H9 (cell line): ENCODE measurements at regions not wholly inside any gene's neighbourhood (a gene's known extent, or its start where the extent isn't known, plus 50 kb on each side); places are given as distances from the start of the nearest gene placed in this dataset.
A peak's percentile ranks its signal among the peaks of the same experiment; 100 is the strongest.

Experiments used
- DNase-seq: peaks from one replicate; pipeline ENCODE4 v3.0.0-alpha.2; 2017
- H2AFZ ChIP-seq: one replicate; pipeline ENCODE4 v1.6.1; 2013; ENCODE audit warnings: mild to moderate bottlenecking, low read length, control low read depth, moderate library complexity
- H2AK5ac ChIP-seq: 2 replicates; pipeline ENCODE4 v1.6.1; 2013; ENCODE audit warnings: low read length, control low read depth, mixed read lengths; ENCODE audit not compliant: insufficient read length
- H2BK120ac ChIP-seq: one replicate; pipeline ENCODE4 v1.6.1; 2013; ENCODE audit warnings: low read depth, mild to moderate bottlenecking, low read length, control low read depth, inconsistent platforms; ENCODE audit not compliant: poor library complexity, severe bottlenecking
- H2BK12ac ChIP-seq: 2 replicates; pipeline ENCODE4 v1.6.1; 2013; ENCODE audit warnings: low read length, control low read depth, mixed read lengths, low read depth; ENCODE audit not compliant: insufficient read length
- H2BK15ac ChIP-seq: 2 replicates; pipeline ENCODE4 v1.6.1; 2013; ENCODE audit warnings: low read depth, low read length, control low read depth
- H2BK20ac ChIP-seq: one replicate; pipeline ENCODE4 v1.6.1; 2013; ENCODE audit warnings: low read depth, mild to moderate bottlenecking, low read length, control low read depth, inconsistent platforms; ENCODE audit not compliant: poor library complexity, severe bottlenecking
- H2BK5ac ChIP-seq: 2 replicates; pipeline ENCODE4 v1.6.1; 2013; ENCODE audit warnings: low read length, control low read depth, mixed read lengths; ENCODE audit not compliant: insufficient read length
- H3K14ac ChIP-seq: 2 replicates; pipeline ENCODE4 v1.6.1; 2013; ENCODE audit warnings: low read length, control low read depth; ENCODE audit not compliant: insufficient read depth
- H3K18ac ChIP-seq: 2 replicates; pipeline ENCODE4 v1.6.1; 2013; ENCODE audit warnings: low read depth, mild to moderate bottlenecking, mixed read lengths, low read length, control low read depth; ENCODE audit not compliant: insufficient read length
- H3K23ac ChIP-seq: 2 replicates; pipeline ENCODE4 v1.6.1; 2013; ENCODE audit warnings: low read length, control low read depth, mixed read lengths, low read depth; ENCODE audit not compliant: insufficient read length
- H3K23me2 ChIP-seq: 2 replicates; pipeline ENCODE4 v1.6.1; 2013; ENCODE audit warnings: low read depth, mild to moderate bottlenecking, mixed read lengths, low read length, control low read depth; ENCODE audit not compliant: insufficient read length, poor library complexity, severe bottlenecking
- H3K27ac ChIP-seq: 2 replicates; pipeline ENCODE4 v1.5.1; 2013; ENCODE audit warnings: low read length, control low read depth, mixed read lengths, low read depth; ENCODE audit not compliant: insufficient read length
- H3K27me3 ChIP-seq: 2 replicates; pipeline ENCODE4 v1.6.1; 2013; ENCODE audit warnings: low read length, control low read depth, inconsistent platforms; ENCODE audit not compliant: insufficient read depth
- H3K4ac ChIP-seq: 2 replicates; pipeline ENCODE4 v1.6.1; 2013; ENCODE audit warnings: low read depth, mild to moderate bottlenecking, control low read depth, inconsistent platforms, low read length, moderate library complexity
- H3K4me1 ChIP-seq: 2 replicates; pipeline ENCODE4 v1.6.1; 2013; ENCODE audit warnings: low read length, control low read depth, inconsistent platforms; ENCODE audit not compliant: insufficient read depth
- H3K4me2 ChIP-seq: 2 replicates; pipeline ENCODE4 v1.6.1; 2013; ENCODE audit warnings: low read length, control low read depth, mixed read lengths; ENCODE audit not compliant: insufficient read length, insufficient read depth
- H3K56ac ChIP-seq: 2 replicates; pipeline ENCODE4 v1.6.1; 2013; ENCODE audit warnings: low read depth, mild to moderate bottlenecking, mixed read lengths, low read length, control low read depth; ENCODE audit not compliant: insufficient read length
- H3K79me1 ChIP-seq: 2 replicates; pipeline ENCODE4 v1.6.1; 2013; ENCODE audit warnings: low read depth, mild to moderate bottlenecking, moderate library complexity, low read length, control low read depth, inconsistent platforms; ENCODE audit not compliant: insufficient read depth, poor library complexity, severe bottlenecking
- H3K79me2 ChIP-seq: 2 replicates; pipeline ENCODE4 v1.6.1; 2013; ENCODE audit warnings: low read length, control low read depth, inconsistent platforms; ENCODE audit not compliant: insufficient read depth
- H3K9ac ChIP-seq: 2 replicates; pipeline ENCODE4 v1.6.1; 2013; ENCODE audit warnings: low read length, control low read depth, mixed read lengths; ENCODE audit not compliant: insufficient read length; ENCODE audit errors: extremely low read depth
- H3K9me3 ChIP-seq: one replicate; pipeline ENCODE4 v1.6.1; 2013; ENCODE audit warnings: low read depth, low read length, inconsistent platforms; ENCODE audit not compliant: control insufficient read depth
- H3T11ph ChIP-seq: one replicate; pipeline ENCODE4 v1.6.1; 2013; ENCODE audit warnings: mild to moderate bottlenecking, low read length, control low read depth, inconsistent platforms
- H4K20me1 ChIP-seq: one replicate; pipeline ENCODE4 v1.6.1; 2013; ENCODE audit not compliant: control insufficient read depth, insufficient read length, insufficient read depth
- H4K5ac ChIP-seq: 2 replicates; pipeline ENCODE4 v1.6.1; 2013; ENCODE audit warnings: low read depth, mild to moderate bottlenecking, mixed read lengths, low read length, control low read depth; ENCODE audit not compliant: insufficient read length
- H4K8ac ChIP-seq: replicated peaks from 2 replicates; pipeline ENCODE4 v1.6.1; 2013; ENCODE audit warnings: low read length, control low read depth, mixed read lengths, low read depth; ENCODE audit not compliant: insufficient read length
- H4K91ac ChIP-seq: 2 replicates; pipeline ENCODE4 v1.6.1; 2013; ENCODE audit warnings: low read depth, mild to moderate bottlenecking, moderate library complexity, mixed read lengths, low read length, control low read depth; ENCODE audit not compliant: insufficient read length
- H3K27ac Mint-ChIP-seq, 3 experiments: 2 replicates in 2 of 3; 3 replicates in 1 of 3; pipeline ENCODE4 v1.8.0; 2020 to 2021; ENCODE audit warnings: mixed read lengths in 3 of 3, mild to moderate bottlenecking in 1 of 3, moderate library complexity in 1 of 3
- H3K27me3 Mint-ChIP-seq: 2 replicates; pipeline ENCODE4 v1.8.0; 2021; ENCODE audit warnings: low read depth, mild to moderate bottlenecking, moderate library complexity, mixed read lengths
- H3K36me3 Mint-ChIP-seq, 3 experiments: 2 replicates in 2 of 3; 3 replicates in 1 of 3; pipeline ENCODE4 v1.8.0; 2020 to 2021; ENCODE audit warnings: low read depth in 3 of 3, mixed read lengths in 3 of 3; ENCODE audit not compliant: insufficient read depth in 1 of 3
- H3K4me1 Mint-ChIP-seq, 2 experiments: 2 replicates each; pipeline ENCODE4 v1.8.0; 2020; ENCODE audit warnings: mixed read lengths in 2 of 2
- H3K4me3 Mint-ChIP-seq, 2 experiments: 2 replicates in 1 of 2; 3 replicates in 1 of 2; pipeline ENCODE4 v1.8.0; 2020 to 2021; ENCODE audit warnings: mild to moderate bottlenecking in 2 of 2, mixed read lengths in 2 of 2, moderate library complexity in 1 of 2
- H3K9me3 Mint-ChIP-seq, 2 experiments: 2 replicates in 1 of 2; 3 replicates in 1 of 2; pipeline ENCODE4 v1.8.0; 2020; ENCODE audit warnings: mild to moderate bottlenecking in 2 of 2, mixed read lengths in 2 of 2, moderate library complexity in 1 of 2
- WGBS: extraction: QIAGEN DNeasy Blood & Tissue Kit; methylation state at CpG from one replicate; pipeline ENCODE4 v1.1.7; 2013; ENCODE audit warnings: missing lambda C conversion rate, low lambda C conversion rate, mixed read lengths; ENCODE audit not compliant: insufficient read length; ENCODE audit errors: extremely low coverage; 5-methylcytosine and 5-hydroxymethylcytosine counted together
- TF ChIP-seq, protein P1 (sequence below): fragments of 200-600 bp; sonication (generic); conservative IDR thresholded peaks from 3 replicates; pipeline ENCODE4 v1.8.0; 2021; ENCODE audit warnings: antibody characterized with exemption, mild to moderate bottlenecking

GRCh38 chr2:105625632-105626031, 119.1 kb upstream of the NCK2 start:
- Histone ChIP-seq H3K79me2 (no peaks in the 10 kb centered on the region), H2BK20ac (no peak overlapping the region), H2BK15ac (no peak overlapping the region), H3K56ac (no peak overlapping the region), H3K18ac (no peak overlapping the region), H2BK12ac (no peak overlapping the region), H4K8ac (no peak overlapping the region), H3K4me1 (peaks cover 3% of the 10 kb centered on the region; the same call in 1 of the 2 replicates), H3K79me1 (no peaks in the 10 kb centered on the region), H3K27me3 (no peaks in the 10 kb centered on the region), H3K27ac (no peak overlapping the region), H3K23ac (no peak overlapping the region), H3K4me2 (no peak overlapping the region), H2AFZ (no peak overlapping the region), H3K4ac (no peak overlapping the region), H3K9me3 (no peaks in the 10 kb centered on the region), H3T11ph (no peak overlapping the region), H3K9ac (no peak overlapping the region), H3K23me2 (no peaks in the 10 kb centered on the region), H3K14ac (no peak overlapping the region), H4K20me1 (no peaks in the 10 kb centered on the region), H2BK5ac (no peak overlapping the region), H4K5ac (no peak overlapping the region), H4K91ac (no peak overlapping the region), H2BK120ac (no peak overlapping the region), H2AK5ac (no peak overlapping the region)
- DNase-seq = no peak
- Mint-ChIP-seq H3K9me3 (peaks cover 12 to 17% of the 10 kb centered on the region in 2 experiments), H3K4me3 (no peak overlapping the region), H3K36me3 (peaks cover 7 to 41% (median 8%) of the 10 kb centered on the region in 3 experiments; a peak in 6 of 7 replicates), H3K27me3 (peaks cover 6% of the 10 kb centered on the region; the same call in 1 of the 2 replicates), H3K27ac (peak overlapping the region in 2 of 3 experiments; percentile 27 to 79; a peak in 4 of 7 replicates), H3K4me1 (peaks cover 49 to 50% of the 10 kb centered on the region in 2 experiments)
- no CpG with 5 or more reads among the region's 11 CpGs for WGBS
- TF ChIP-seq, protein P1, sequence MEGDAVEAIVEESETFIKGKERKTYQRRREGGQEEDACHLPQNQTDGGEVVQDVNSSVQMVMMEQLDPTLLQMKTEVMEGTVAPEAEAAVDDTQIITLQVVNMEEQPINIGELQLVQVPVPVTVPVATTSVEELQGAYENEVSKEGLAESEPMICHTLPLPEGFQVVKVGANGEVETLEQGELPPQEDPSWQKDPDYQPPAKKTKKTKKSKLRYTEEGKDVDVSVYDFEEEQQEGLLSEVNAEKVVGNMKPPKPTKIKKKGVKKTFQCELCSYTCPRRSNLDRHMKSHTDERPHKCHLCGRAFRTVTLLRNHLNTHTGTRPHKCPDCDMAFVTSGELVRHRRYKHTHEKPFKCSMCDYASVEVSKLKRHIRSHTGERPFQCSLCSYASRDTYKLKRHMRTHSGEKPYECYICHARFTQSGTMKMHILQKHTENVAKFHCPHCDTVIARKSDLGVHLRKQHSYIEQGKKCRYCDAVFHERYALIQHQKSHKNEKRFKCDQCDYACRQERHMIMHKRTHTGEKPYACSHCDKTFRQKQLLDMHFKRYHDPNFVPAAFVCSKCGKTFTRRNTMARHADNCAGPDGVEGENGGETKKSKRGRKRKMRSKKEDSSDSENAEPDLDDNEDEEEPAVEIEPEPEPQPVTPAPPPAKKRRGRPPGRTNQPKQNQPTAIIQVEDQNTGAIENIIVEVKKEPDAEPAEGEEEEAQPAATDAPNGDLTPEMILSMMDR = no peak
